D341Med (cell line): ENCODE measurements at regions not wholly inside any gene's neighbourhood (a gene's known extent, or its start where the extent isn't known, plus 50 kb on each side); places are given as distances from the start of the nearest gene placed in this dataset.
"Not testable (repeated sequence)": the region's sequence is repeated elsewhere in the genome, so short reads cannot be mapped to it uniquely, and the experiment has no call there.

ENCODE experiments used
- DNase-seq: peaks from one replicate; pipeline ENCODE4 v3.0.0; 2012; ENCODE audit warnings: low spot score

GRCh38 chr1:58062635-58063034 lies 483.9 kb downstream of the OMA1 start:
- no peak for DNase-seq

GRCh38 chr1:58060559-58061170 lies 485.9 kb downstream of the OMA1 start:
- no peak for DNase-seq

- DNase-seq: no peak
Measured at GRCh38 chr1:58059789-58060188, 486.7 kb downstream of the OMA1 start.

- DNase-seq: no peak
Measured at GRCh38 chr1:58058323-58058722, 488.2 kb downstream of the OMA1 start.

- DNase-seq: no peak
Measured at GRCh38 chr1:58057826-58058225, 488.7 kb downstream of the OMA1 start.

GRCh38 chr1:58051187-58051586 lies 495.3 kb downstream of the OMA1 start:
- DNase-seq: not testable (repeated sequence)

- DNase-seq: peak; percentile 77
Measured at GRCh38 chr1:58047265-58047858, 499.2 kb downstream of the OMA1 start.

GRCh38 chr1:58045094-58045705 lies 501.3 kb downstream of the OMA1 start:
- DNase-seq: no peak

GRCh38 chr1:58041621-58042020 lies 504.9 kb downstream of the OMA1 start:
- DNase-seq: no peak

- no peak for DNase-seq
Measured at GRCh38 chr1:58038574-58038973, 508.0 kb downstream of the OMA1 start.

GRCh38 chr1:58035523-58035922 lies 511.0 kb downstream of the OMA1 start:
- peak; percentile 52 for DNase-seq

- DNase-seq: no peak
Measured at GRCh38 chr1:58033311-58033710, 513.2 kb downstream of the OMA1 start.

GRCh38 chr1:58032611-58033073 lies 513.9 kb downstream of the OMA1 start:
- no peak for DNase-seq

- no peak for DNase-seq
Measured at GRCh38 chr1:58031416-58031815, 515.1 kb downstream of the OMA1 start.

- DNase-seq: no peak
Measured at GRCh38 chr1:58030456-58030855, 516.1 kb downstream of the OMA1 start.

GRCh38 chr1:58017641-58018040 lies 528.9 kb downstream of the OMA1 start:
- DNase-seq: no peak

- no peak for DNase-seq
Measured at GRCh38 chr1:58013237-58013636, 533.3 kb downstream of the OMA1 start.

GRCh38 chr1:58011978-58012377 lies 534.5 kb downstream of the OMA1 start:
- DNase-seq: no peak

- no peak for DNase-seq
Measured at GRCh38 chr1:58006421-58007046, 540.0 kb downstream of the OMA1 start.

GRCh38 chr1:58005212-58005611 lies 541.3 kb downstream of the OMA1 start:
- no peak for DNase-seq

GRCh38 chr1:58003988-58004387 lies 542.5 kb downstream of the OMA1 start:
- DNase-seq: no peak

GRCh38 chr1:58003059-58003458 lies 543.5 kb downstream of the OMA1 start:
- no peak for DNase-seq

GRCh38 chr1:58000821-58001220 lies 545.7 kb downstream of the OMA1 start:
- no peak for DNase-seq
